ENCODE measurements at regions not wholly inside any gene's neighbourhood (a gene's known extent, or its start where the extent isn't known, plus 50 kb on each side); places are given as distances from the start of the nearest gene placed in this dataset.

- H3K9me3 Mint-ChIP-seq, result no peaks in the 10 kb centered on the region
- Histone ChIP-seq H3K36me3 (no peaks in the 10 kb centered on the region), H3K4me2 (no peak overlapping the region), H3K27ac (no peak overlapping the region), H3K9me3 (ENCODE audit: low read depth) (no peaks in the 10 kb centered on the region), H3F3A (ENCODE audit: low read depth) (no peaks in the 10 kb centered on the region), H3K4me1 (no peaks in the 10 kb centered on the region), H4K20me1 (ENCODE audit: low read depth) (no peaks in the 10 kb centered on the region), H3K27me3 (no peaks in the 10 kb centered on the region), H3K9ac (no peak overlapping the region), H2AFZ (replicated peaks) (no peak overlapping the region), H3K79me2 (ENCODE audit: low read depth) (no peaks in the 10 kb centered on the region), H3K4me3 (no peak overlapping the region)
- no peak for DNase-seq (ENCODE audit: low spot score)
- H3K36me3 Mint-ChIP-seq, result no peaks in the 10 kb centered on the region
- no peak overlapping the region for H3K27ac Mint-ChIP-seq
- H3K4me1 Mint-ChIP-seq, result peaks cover 5% of the 10 kb centered on the region
- peaks cover 4% of the 10 kb centered on the region for H3K27me3 Mint-ChIP-seq (ENCODE audit: insufficient read depth, low read depth)
- no peak for TF ChIP-seq EZH2phosphoT487 (IDR thresholded peaks at IDR 0.05)
- TF ChIP-seq EZH2 (IDR thresholded peaks at IDR 0.05), result no peak
- TF ChIP-seq CTCF (IDR thresholded peaks at IDR 0.05), result no peak
- H3K4me3 Mint-ChIP-seq, result no peak overlapping the region
These were observed 190.9 kb upstream of the PRSS16 start for GRCh38 chr6:27056615-27057014.

GRCh38 chr6:27059621-27060425 lies 187.7 kb upstream of the PRSS16 start:
- no peak overlapping the region for H3K9ac ChIP-seq
- no peaks in the 10 kb centered on the region for H4K20me1 ChIP-seq (ENCODE audit: low read depth)
- peaks cover 4% of the 10 kb centered on the region for H3K27me3 Mint-ChIP-seq (ENCODE audit: insufficient read depth, low read depth)
- H3K4me3 Mint-ChIP-seq, result no peak overlapping the region
- H3K9me3 Mint-ChIP-seq, result no peaks in the 10 kb centered on the region
- no peaks in the 10 kb centered on the region for H3F3A ChIP-seq (ENCODE audit: low read depth)
- peak; percentile 30 for DNase-seq (ENCODE audit: low spot score)
- H3K9me3 ChIP-seq (ENCODE audit: low read depth), result no peaks in the 10 kb centered on the region
- TF ChIP-seq EZH2phosphoT487 (IDR thresholded peaks at IDR 0.05) (no peak), CTCF (IDR thresholded peaks at IDR 0.05) (no peak), EZH2 (IDR thresholded peaks at IDR 0.05) (no peak)
- no peak overlapping the region for H3K27ac ChIP-seq
- no peak overlapping the region for H3K4me2 ChIP-seq
- H3K27ac Mint-ChIP-seq, result no peak overlapping the region
- peaks cover 4% of the 10 kb centered on the region for H3K4me1 Mint-ChIP-seq
- no peaks in the 10 kb centered on the region for H3K79me2 ChIP-seq (ENCODE audit: low read depth)
- no peaks in the 10 kb centered on the region for H3K36me3 Mint-ChIP-seq
- no peaks in the 10 kb centered on the region for H3K27me3 ChIP-seq
- H3K36me3 ChIP-seq, result no peaks in the 10 kb centered on the region
- no peaks in the 10 kb centered on the region for H3K4me1 ChIP-seq
- no peak overlapping the region for H3K4me3 ChIP-seq
- H2AFZ ChIP-seq (replicated peaks), result peak overlapping the region; percentile 72

- Mint-ChIP-seq H3K27ac (no peak overlapping the region), H3K36me3 (no peaks in the 10 kb centered on the region), H3K4me3 (no peak overlapping the region), H3K27me3 (ENCODE audit: insufficient read depth, low read depth) (peaks cover 4% of the 10 kb centered on the region), H3K9me3 (no peaks in the 10 kb centered on the region), H3K4me1 (peaks cover 7% of the 10 kb centered on the region)
- no peaks in the 10 kb centered on the region for H3K9me3 ChIP-seq (ENCODE audit: low read depth)
- no peak overlapping the region for H3K4me3 ChIP-seq
- no peaks in the 10 kb centered on the region for H4K20me1 ChIP-seq (ENCODE audit: low read depth)
- no peak overlapping the region for H3K9ac ChIP-seq
- no peak for DNase-seq (ENCODE audit: low spot score)
- H2AFZ ChIP-seq (replicated peaks), result no peak overlapping the region
- no peaks in the 10 kb centered on the region for H3K36me3 ChIP-seq
- no peaks in the 10 kb centered on the region for H3K79me2 ChIP-seq (ENCODE audit: low read depth)
- H3K27ac ChIP-seq, result no peak overlapping the region
- peaks cover under 1% of the 10 kb centered on the region for H3F3A ChIP-seq (ENCODE audit: low read depth)
- no peaks in the 10 kb centered on the region for H3K27me3 ChIP-seq
- H3K4me1 ChIP-seq, result peaks cover 3% of the 10 kb centered on the region
- TF ChIP-seq EZH2phosphoT487 (IDR thresholded peaks at IDR 0.05) (no peak), EZH2 (IDR thresholded peaks at IDR 0.05) (no peak), CTCF (IDR thresholded peaks at IDR 0.05) (no peak)
- no peak overlapping the region for H3K4me2 ChIP-seq
These were observed 186.1 kb upstream of the PRSS16 start for GRCh38 chr6:27061235-27061993.

All from neural progenitor cell (in vitro differentiated cells).